H1 (cell line): ENCODE measurements at regions not wholly inside any gene's neighbourhood (a gene's known extent, or its start where the extent isn't known, plus 50 kb on each side); places are given as distances from the start of the nearest gene placed in this dataset.
A peak's percentile ranks its signal among the peaks of the same experiment; 100 is the strongest.

ENCODE experiments used
- CTCF ChIA-PET: fragments of 300-600 bp; sonication (Branson Sonifier 250); formaldehyde crosslinking; loops from one replicate; lab custom pipeline; 2021; ENCODE audit not compliant: partially characterized antibody; lab: Charles Lee
- POLR2A ChIA-PET: fragments of 300-600 bp; sonication (Branson Sonifier 250); formaldehyde crosslinking; loops from one replicate; lab custom pipeline; 2021; ENCODE audit warnings: inconsistent platforms; ENCODE audit not compliant: partially characterized antibody; lab: Charles Lee
- DNase-seq, 2 experiments: peaks; one replicate each; pipeline versions ENCODE4 v3.0.0 to v3.0.0-alpha.2; 2010 to 2022; ENCODE audit warnings: low spot score in 2 of 2, low read depth in 1 of 2, mixed read lengths in 1 of 2
- FAIRE-seq: peaks from 2 replicates; lab custom pipeline; 2011; peaks lifted over from hg19 to GRCh38; lab: Jason Lieb, UNC
- H2AFZ ChIP-seq: 2 replicates; pipeline ENCODE4 v1.8.1; 2012; ENCODE audit warnings: low read length, inconsistent platforms
- H2AK5ac ChIP-seq: 2 replicates; pipeline ENCODE4 v1.6.1; 2013; ENCODE audit warnings: low read depth, low read length
- H2BK120ac ChIP-seq: replicated peaks from 2 replicates; pipeline ENCODE3; 2013; ENCODE audit warnings: low read depth, low read length, inconsistent platforms
- H2BK12ac ChIP-seq: 2 replicates; pipeline ENCODE4 v1.6.1; 2013; ENCODE audit warnings: low read depth, low read length
- H2BK15ac ChIP-seq: 2 replicates; pipeline ENCODE4 v1.6.1; 2013; ENCODE audit warnings: low read length
- H2BK20ac ChIP-seq: 2 replicates; pipeline ENCODE4 v1.6.1; 2013; ENCODE audit warnings: low read length
- H2BK5ac ChIP-seq: 2 replicates; pipeline ENCODE4 v1.6.1; 2013; ENCODE audit warnings: low read depth, low read length
- H3K14ac ChIP-seq: 2 replicates; pipeline ENCODE4 v1.6.1; 2013; ENCODE audit warnings: inconsistent platforms; ENCODE audit not compliant: insufficient read length
- H3K18ac ChIP-seq: 2 replicates; pipeline ENCODE4 v1.6.1; 2013; ENCODE audit warnings: low read length; ENCODE audit errors: extremely low read depth
- H3K23ac ChIP-seq: 2 replicates; pipeline ENCODE4 v1.6.1; 2013; ENCODE audit warnings: inconsistent platforms; ENCODE audit not compliant: insufficient read length
- H3K23me2 ChIP-seq: 2 replicates; pipeline ENCODE4 v1.6.1; 2013; ENCODE audit warnings: low read depth, low read length
- H3K27ac ChIP-seq: 2 replicates; pipeline ENCODE4 v1.6.1; 2011; ENCODE audit warnings: low read depth, low read length, inconsistent platforms
- H3K27me3 ChIP-seq, 4 experiments: replicated peaks in 1 of 4; 1 replicate in 1 of 4; 2 replicates in 3 of 4; pipeline versions ENCODE4 v1.6.1 to v1.8.1; 2011 to 2013; ENCODE audit warnings: low read length in 3 of 4, mild to moderate bottlenecking in 3 of 4, inconsistent platforms in 2 of 4, mixed read lengths in 2 of 4, moderate library complexity in 1 of 4; ENCODE audit not compliant: control insufficient read depth in 3 of 4, insufficient read depth in 3 of 4; ENCODE audit errors: extremely low read depth in 1 of 4
- H3K36me3 ChIP-seq, 4 experiments: 2 replicates each; pipeline versions ENCODE4 v1.6.1 to v1.8.1; 2011 to 2013; ENCODE audit warnings: mild to moderate bottlenecking in 4 of 4, low read length in 3 of 4, moderate library complexity in 2 of 4, control low read depth in 1 of 4, inconsistent platforms in 1 of 4; ENCODE audit not compliant: insufficient read depth in 4 of 4, control insufficient read depth in 2 of 4
- H3K4ac ChIP-seq: replicated peaks from 2 replicates; pipeline ENCODE3; 2013; ENCODE audit warnings: low read length, low read depth, mixed read lengths, inconsistent platforms; ENCODE audit not compliant: insufficient read length
- H3K4me1 ChIP-seq, 4 experiments: replicated peaks in 1 of 4; 1 replicate in 1 of 4; 2 replicates in 3 of 4; pipeline versions ENCODE4 v1.6.1 to v1.8.1; 2011 to 2013; ENCODE audit warnings: low read length in 3 of 4, inconsistent platforms in 2 of 4, mixed read lengths in 1 of 4; ENCODE audit not compliant: insufficient read depth in 4 of 4, control insufficient read depth in 3 of 4
- H3K4me2 ChIP-seq, 2 experiments: 2 replicates each; pipeline versions ENCODE4 v1.6.1 to v1.8.1; 2011 to 2013; ENCODE audit warnings: low read depth in 2 of 2, low read length in 2 of 2, control low read depth in 1 of 2, inconsistent platforms in 1 of 2, mild to moderate bottlenecking in 1 of 2; ENCODE audit not compliant: insufficient read depth in 1 of 2
- H3K4me3 ChIP-seq, 4 experiments: fragments of 200-600, 300-600 bp in 1 of 4; sonication (generic), shearing (Covaris generic), sonication (Bioruptor Twin) in 1 of 4; 2 replicates each; pipeline versions ENCODE4 v1.5.1 to v1.8.1; 2011 to 2016; ENCODE audit warnings: low read length in 4 of 4, low read depth in 3 of 4, control low read depth in 2 of 4, inconsistent platforms in 2 of 4, mild to moderate bottlenecking in 2 of 4, mixed read lengths in 1 of 4, moderate library complexity in 1 of 4; ENCODE audit not compliant: insufficient read depth in 2 of 4; ENCODE audit errors: extremely low read depth in 1 of 4
- H3K56ac ChIP-seq: replicated peaks from 2 replicates; pipeline ENCODE3; 2013; ENCODE audit warnings: low read depth, mild to moderate bottlenecking, mixed read lengths, low read length, inconsistent platforms; ENCODE audit not compliant: insufficient read length
- H3K79me1 ChIP-seq: 2 replicates; pipeline ENCODE4 v1.6.1; 2013; ENCODE audit warnings: low read depth, low read length, control low read depth
- H3K79me2 ChIP-seq, 2 experiments: 2 replicates each; pipeline versions ENCODE4 v1.6.1 to v1.8.1; 2012 to 2013; ENCODE audit warnings: low read length in 2 of 2, mild to moderate bottlenecking in 2 of 2, inconsistent platforms in 1 of 2; ENCODE audit not compliant: insufficient read depth in 2 of 2, control insufficient read depth in 1 of 2
- H3K9ac ChIP-seq, 4 experiments: replicated peaks in 1 of 4; 1 replicate in 1 of 4; 2 replicates in 3 of 4; pipeline versions ENCODE4 v1.6.1 to v1.8.1; 2011 to 2013; ENCODE audit warnings: low read depth in 3 of 4, low read length in 3 of 4, control low read depth in 2 of 4, mild to moderate bottlenecking in 2 of 4, moderate library complexity in 2 of 4, inconsistent platforms in 1 of 4; ENCODE audit errors: extremely low read depth in 1 of 4
- H3K9me3 ChIP-seq, 2 experiments: 2 replicates each; pipeline versions ENCODE4 v1.6.1 to v1.8.1; 2012 to 2013; ENCODE audit warnings: mild to moderate bottlenecking in 2 of 2, moderate library complexity in 2 of 2, control low read depth in 1 of 2, inconsistent platforms in 1 of 2, low read depth in 1 of 2, low read length in 1 of 2, mixed read lengths in 1 of 2; ENCODE audit not compliant: insufficient read depth in 2 of 2
- H4K20me1 ChIP-seq, 2 experiments: replicated peaks in 1 of 2; 2 replicates each; pipeline versions ENCODE3 to v1.8.1; 2011 to 2013; ENCODE audit warnings: inconsistent platforms in 2 of 2, low read length in 2 of 2, mild to moderate bottlenecking in 1 of 2; ENCODE audit not compliant: insufficient read depth in 2 of 2, control insufficient read depth in 1 of 2
- H4K5ac ChIP-seq: 2 replicates; pipeline ENCODE4 v1.6.1; 2013; ENCODE audit warnings: low read length, low read depth, mixed read lengths, inconsistent platforms; ENCODE audit not compliant: insufficient read length
- H4K8ac ChIP-seq: 2 replicates; pipeline ENCODE4 v1.8.0; 2013; ENCODE audit warnings: mild to moderate bottlenecking, moderate library complexity, low read length, inconsistent platforms; ENCODE audit not compliant: insufficient read depth; ENCODE audit errors: extremely low read depth
- H4K91ac ChIP-seq: replicated peaks from 2 replicates; pipeline ENCODE3; 2013; ENCODE audit warnings: low read length, mixed read lengths, inconsistent platforms; ENCODE audit not compliant: insufficient read length
- BCL11A ChIP-seq, 2 experiments: IDR thresholded peaks; one replicate each; pipeline ENCODE4 v1.6.1; 2011; ENCODE audit warnings: low read depth in 2 of 2, low read length in 2 of 2, mild to moderate bottlenecking in 2 of 2
- CBX5 ChIP-seq: fragments of 300-800, 300-1000 bp; sonication (generic); IDR thresholded peaks from 2 replicates; pipeline ENCODE4 v1.7.1; 2016; ENCODE audit warnings: antibody characterized with exemption, low read length, low read depth
- HDAC6 ChIP-seq: IDR thresholded peaks from one replicate; pipeline ENCODE4 v1.7.1; 2012; ENCODE audit warnings: low read depth, mild to moderate bottlenecking, inconsistent platforms, low read length, moderate library complexity
- JUN ChIP-seq: IDR thresholded peaks from 2 replicates; pipeline ENCODE4 v1.6.1; 2011; ENCODE audit warnings: low read depth, mild to moderate bottlenecking, improper control_type of control experiment, low read length
- PHF8 ChIP-seq: fragments of 200-600 bp; sonication (generic); conservative IDR thresholded peaks from 2 replicates; pipeline ENCODE4 v1.7.1; 2012; ENCODE audit warnings: low read depth, mild to moderate bottlenecking, inconsistent platforms, low read length, moderate library complexity
- RAD21 ChIP-seq, 2 experiments: IDR thresholded peaks in 1 of 2; conservative IDR thresholded peaks in 1 of 2; 2 replicates each; pipeline ENCODE4 v1.6.1; 2011; ENCODE audit warnings: low read depth in 2 of 2, low read length in 2 of 2, improper control_type of control experiment in 1 of 2, inconsistent platforms in 1 of 2, mild to moderate bottlenecking in 1 of 2, moderate library complexity in 1 of 2
- RFX5 ChIP-seq: IDR thresholded peaks from 2 replicates; pipeline ENCODE4 v1.6.1; 2011; ENCODE audit warnings: low read depth, low read length, improper control_type of control experiment, borderline replicate concordance
- RXRA ChIP-seq: IDR thresholded peaks from 2 replicates; pipeline ENCODE4 v1.6.1; 2011; ENCODE audit warnings: low read depth, mild to moderate bottlenecking, low read length, moderate library complexity; ENCODE audit not compliant: insufficient read depth
- SP2 ChIP-seq: IDR thresholded peaks from 2 replicates; pipeline ENCODE4 v1.6.1; 2012; ENCODE audit warnings: mild to moderate bottlenecking, low read length, inconsistent platforms
- SRF ChIP-seq: IDR thresholded peaks from 2 replicates; pipeline ENCODE4 v1.6.1; 2011; ENCODE audit warnings: mild to moderate bottlenecking, low read depth, low read length, moderate library complexity
- SUZ12 ChIP-seq: fragments of 200-600 bp; sonication (generic); IDR thresholded peaks from 2 replicates; pipeline ENCODE4 v1.6.1; 2012; ENCODE audit warnings: mild to moderate bottlenecking, inconsistent platforms, low read length, moderate library complexity, mixed read lengths
- YY1 ChIP-seq: IDR thresholded peaks from 2 replicates; pipeline ENCODE4 v1.6.1; 2011; ENCODE audit warnings: low read depth, mild to moderate bottlenecking, low read length
- ZNF274 ChIP-seq: IDR thresholded peaks from 2 replicates; pipeline ENCODE4 v1.7.0; 2012; ENCODE audit warnings: low read length, borderline replicate concordance; ENCODE audit errors: extremely low read depth
- WGBS, 2 experiments: shearing (Covaris generic) in 1 of 2; methylation state at CpG; one replicate each; pipeline versions ENCODE4 v1.1.6 to v1.1.7; 2013 to 2015; ENCODE audit warnings: low lambda C conversion rate in 2 of 2, mixed read lengths in 2 of 2, inconsistent platforms in 1 of 2, low coverage in 1 of 2, missing lambda C conversion rate in 1 of 2; ENCODE audit not compliant: insufficient replicate concordance in 2 of 2, insufficient coverage in 1 of 2, insufficient read length in 1 of 2; ENCODE audit errors: extremely low coverage in 1 of 2, missing lambda C conversion rate in 1 of 2; 5-methylcytosine and 5-hydroxymethylcytosine counted together

- Histone ChIP-seq H2BK15ac (no peak overlapping the region), H3K56ac (no peak overlapping the region), H3K79me1 (no peaks in the 10 kb centered on the region), H2AK5ac (no peak overlapping the region), H3K27ac (no peak overlapping the region), H3K36me3 (no peaks in the 10 kb centered on the region), H3K4ac (no peak overlapping the region), H4K91ac (no peak overlapping the region), H3K79me2 (no peaks in the 10 kb centered on the region), H2BK20ac (no peak overlapping the region), H4K8ac (no peak overlapping the region), H2BK12ac (no peak overlapping the region), H3K9ac (no peak overlapping the region), H2AFZ (peak overlapping the region; percentile 94), H4K5ac (no peak overlapping the region), H3K23me2 (peaks cover 2% of the 10 kb centered on the region; the same call in 1 of the 2 replicates), H2BK5ac (no peak overlapping the region), H3K4me3 (no peak overlapping the region)
- 70% methylated on average over 6 of the region's 6 CpGs; no CpG with 5 or more reads in 1 of the 2 experiments for WGBS, 2 experiments
- CTCF ChIA-PET = no interaction called here
- DNase-seq = no peak
- TF ChIP-seq BCL11A (IDR thresholded peaks at IDR 0.05; ENCODE audit: low read depth in 2 of 2, low read length in 2 of 2) (no peak), RFX5 (no peak), HDAC6 (no peak), SUZ12 (no peak), SP2 (no peak), YY1 (no peak), ZNF274 (no peak), SRF (no peak), PHF8 (no peak), JUN (no peak), CBX5 (no peak), RAD21 (IDR thresholded peaks at IDR 0.05 in 1 of 2, conservative IDR thresholded peaks at IDR 0.05 in 1 of 2; ENCODE audit: low read depth in 2 of 2, low read length in 2 of 2) (no peak), RXRA (no peak)
- TF ChIP-seq, all 59 proteins: peak for 0
- no peaks in the 10 kb centered on the region for H4K20me1 ChIP-seq
- no peak overlapping the region for H2BK120ac ChIP-seq
- POLR2A ChIA-PET = no interaction called here
- H3K9me3 ChIP-seq = no peaks in the 10 kb centered on the region
- no peak overlapping the region for H3K14ac ChIP-seq
- no peak overlapping the region for H3K23ac ChIP-seq
- no peak overlapping the region for H3K18ac ChIP-seq
- peaks cover 0 to 5% (median 0%) of the 10 kb centered on the region in 4 experiments; a peak in 1 of 7 replicates for H3K4me1 ChIP-seq
- H3K4me2 ChIP-seq = no peak overlapping the region
- FAIRE-seq = no peak
- no peaks in the 10 kb centered on the region for H3K27me3 ChIP-seq
Measured at GRCh38 chr12:87116780-87117179, 860.6 kb upstream of the MGAT4C start.
